ENCODE measurements at regions not wholly inside any gene's neighbourhood (a gene's known extent, or its start where the extent isn't known, plus 50 kb on each side); places are given as distances from the start of the nearest gene placed in this dataset.

GRCh38 chr4:60809486-60809800 lies 390.7 kb upstream of the ADGRL3 start:
- DNase-seq (ENCODE audit: low spot score), result no peak
- WGBS (ENCODE audit: low lambda C conversion rate), result 59% methylated on average over 1 of the region's 1 CpG
- ATAC-seq, result no peak
- no TSS peak for BruUV-seq (replicated peaks)
- in situ Hi-C loops (cut with HindIII; ENCODE audit: extremely low pct_ligation_motif_present, low pct_unique_long_range_greater_than_20kb) (no loop called here), intact Hi-C loops (cut with micrococcal nuclease; ENCODE audit: unreplicated experiment) (loop anchor here (5.0 kb wide), 1 partner anchor 98 kb away; no protein-coding TSS in a partner anchor)
- Histone ChIP-seq H3K4me3 (replicated peaks in 1 of 3; ENCODE audit: insufficient read depth in 1 of 3, low read depth in 2 of 3, low read length in 3 of 3) (no peak overlapping the region), H3K36me3 (replicated peaks in 1 of 2; ENCODE audit: control insufficient read depth in 1 of 2, insufficient read depth in 2 of 2, low read length in 2 of 2) (no peaks in the 10 kb centered on the region), H2AFZ (ENCODE audit: low read length) (no peak overlapping the region), H3K27me3 (ENCODE audit: control insufficient read depth in 1 of 2, insufficient read depth in 2 of 2, low read length in 2 of 2) (no peaks in the 10 kb centered on the region; a peak in 1 of 5 replicates), H3K9ac (ENCODE audit: insufficient read depth, low read depth, low read length) (no peak overlapping the region), H3K4me1 (ENCODE audit: insufficient read depth, low read length) (no peaks in the 10 kb centered on the region), H3K4me2 (ENCODE audit: low read depth, low read length) (no peak overlapping the region), H3K27ac (ENCODE audit: extremely low read length, insufficient read depth, low read length) (no peak overlapping the region), H3K9me3 (ENCODE audit: low read length) (no peaks in the 10 kb centered on the region), H4K20me1 (ENCODE audit: insufficient read depth, low read length) (no peaks in the 10 kb centered on the region), H3K79me2 (ENCODE audit: insufficient read depth, low read length) (no peaks in the 10 kb centered on the region)
- no peak for FAIRE-seq
- ChIA-PET POLR2A (no interaction called here), CTCF (ENCODE audit: low intra/inter-chr PET ratio, low total read pairs) (no interaction called here)
- no peak for TF ChIP-seq GTF2F1 (IDR thresholded peaks at IDR 0.05; ENCODE audit: low read length)
- no peak for TF ChIP-seq ZNF460 (CRISPR knock-in tag; IDR thresholded peaks at IDR 0.05; ENCODE audit: borderline replicate concordance)
- no peak for TF ChIP-seq ZNF256 (CRISPR knock-in tag; conservative IDR thresholded peaks at IDR 0.05)

- POLR2A ChIA-PET, result no interaction called here
- H3K9me3 ChIP-seq (ENCODE audit: low read length), result no peaks in the 10 kb centered on the region
- H3K27ac ChIP-seq (ENCODE audit: extremely low read length, insufficient read depth, low read length), result no peak overlapping the region
- intact Hi-C loops (cut with micrococcal nuclease; ENCODE audit: unreplicated experiment), result no loop called here
- TF ChIP-seq SNAPC5 (CRISPR knock-in tag; IDR thresholded peaks at IDR 0.05; ENCODE audit: borderline replicate concordance) (no peak), ZNF335 (CRISPR knock-in tag; IDR thresholded peaks at IDR 0.05) (no peak), SP2 (CRISPR knock-in tag; IDR thresholded peaks at IDR 0.05) (no peak), SNAPC2 (CRISPR knock-in tag; IDR thresholded peaks at IDR 0.05) (no peak), ZNF253 (CRISPR knock-in tag; IDR thresholded peaks at IDR 0.05; ENCODE audit: borderline replicate concordance) (no peak), SIX4 (CRISPR knock-in tag; IDR thresholded peaks at IDR 0.05) (no peak), HNRNPH1 (optimal IDR thresholded peaks at IDR 0.05; ENCODE audit: low read depth, low read length) (no peak), RFX3 (CRISPR knock-in tag; IDR thresholded peaks at IDR 0.05) (no peak), CAMTA2 (CRISPR knock-in tag; IDR thresholded peaks at IDR 0.05; ENCODE audit: borderline replicate concordance) (no peak), NFYB (CRISPR knock-in tag; IDR thresholded peaks at IDR 0.05) (no peak)
- no peaks in the 10 kb centered on the region for H4K20me1 ChIP-seq (ENCODE audit: insufficient read depth, low read length)
- ATAC-seq (no peak), DNase-seq (ENCODE audit: low spot score) (no peak), FAIRE-seq (no peak)
- 0% methylated on average over 1 of the region's 1 CpG for WGBS (ENCODE audit: low lambda C conversion rate)
- H3K4me3 ChIP-seq (replicated peaks in 1 of 3; ENCODE audit: insufficient read depth in 1 of 3, low read depth in 2 of 3, low read length in 3 of 3), result no peak overlapping the region
- H3K27me3 ChIP-seq (ENCODE audit: control insufficient read depth in 1 of 2, insufficient read depth in 2 of 2, low read length in 2 of 2), result no peaks in the 10 kb centered on the region
- no peaks in the 10 kb centered on the region for H3K4me1 ChIP-seq (ENCODE audit: insufficient read depth, low read length)
- no peak overlapping the region for H3K9ac ChIP-seq (ENCODE audit: insufficient read depth, low read depth, low read length)
- H2AFZ ChIP-seq (ENCODE audit: low read length), result no peak overlapping the region
- H3K4me2 ChIP-seq (ENCODE audit: low read depth, low read length), result no peak overlapping the region
- in situ Hi-C loops (cut with HindIII; ENCODE audit: extremely low pct_ligation_motif_present, low pct_unique_long_range_greater_than_20kb), result no loop called here
- CTCF ChIA-PET (ENCODE audit: low intra/inter-chr PET ratio, low total read pairs), result no interaction called here
- H3K36me3 ChIP-seq (replicated peaks in 1 of 2; ENCODE audit: control insufficient read depth in 1 of 2, insufficient read depth in 2 of 2, low read length in 2 of 2), result no peaks in the 10 kb centered on the region
- no peaks in the 10 kb centered on the region for H3K79me2 ChIP-seq (ENCODE audit: insufficient read depth, low read length)
- BruUV-seq (replicated peaks), result no TSS peak
These were observed 387.3 kb upstream of the ADGRL3 start for GRCh38 chr4:60812811-60813210.
